NAMALWA (cell line): ENCODE measurements at regions not wholly inside any gene's neighbourhood (a gene's known extent, or its start where the extent isn't known, plus 50 kb on each side); places are given as distances from the start of the nearest gene placed in this dataset.
A peak's percentile ranks its signal among the peaks of the same experiment; 100 is the strongest.

Experiments
- DNase-seq: peaks from one replicate; pipeline ENCODE4 v3.0.0-alpha.2; 2015; ENCODE audit warnings: low spot score

DNA sequence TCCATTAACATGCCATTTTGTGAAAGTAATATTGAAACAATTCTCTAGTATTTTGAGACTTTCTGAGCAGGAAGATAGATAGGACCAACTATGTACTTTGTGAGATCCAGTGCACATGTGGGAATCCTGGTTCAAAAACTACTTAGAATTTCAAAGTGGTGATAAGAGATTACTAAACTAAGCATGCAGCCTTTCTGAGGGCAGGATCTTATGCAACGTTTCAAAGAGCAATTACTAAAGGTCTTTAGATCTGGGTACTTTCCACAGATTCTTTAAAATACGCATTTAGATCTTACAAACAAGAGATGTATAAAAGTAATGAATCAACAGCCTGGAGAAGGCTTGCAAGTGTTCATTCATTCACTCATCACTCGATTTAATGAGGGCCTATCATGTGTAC is 124.4 kb upstream of the TRIB2 start:
- no peak for DNase-seq

- no peak for DNase-seq
These were observed 122.1 kb upstream of the TRIB2 start for GRCh38 chr2:12594590-12594989.

- DNase-seq, result no peak
These were observed 120.0 kb upstream of the TRIB2 start for GRCh38 chr2:12596771-12597170.

- DNase-seq, result no peak
These were observed 119.1 kb upstream of the TRIB2 start for GRCh38 chr2:12597610-12598009.

DNA sequence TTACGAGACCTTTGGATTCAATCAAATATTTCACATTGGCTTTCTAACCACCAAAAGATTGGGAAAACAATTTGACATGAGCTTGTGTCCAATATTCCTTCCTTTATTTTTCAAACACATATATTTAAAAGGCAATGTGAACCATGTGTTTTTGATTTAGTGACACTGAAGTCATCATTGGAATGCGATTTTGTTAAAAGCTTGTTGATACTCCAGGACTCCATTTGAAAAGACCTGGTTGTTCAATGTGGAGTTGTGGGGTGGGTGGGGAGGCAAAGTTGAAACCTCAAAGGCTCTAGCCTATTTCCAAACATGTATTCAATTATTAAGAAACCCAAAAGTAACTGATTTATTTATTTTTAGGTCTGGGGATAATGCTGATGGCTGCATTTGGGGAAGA is 114.1 kb upstream of the TRIB2 start:
- DNase-seq, result no peak

DNA sequence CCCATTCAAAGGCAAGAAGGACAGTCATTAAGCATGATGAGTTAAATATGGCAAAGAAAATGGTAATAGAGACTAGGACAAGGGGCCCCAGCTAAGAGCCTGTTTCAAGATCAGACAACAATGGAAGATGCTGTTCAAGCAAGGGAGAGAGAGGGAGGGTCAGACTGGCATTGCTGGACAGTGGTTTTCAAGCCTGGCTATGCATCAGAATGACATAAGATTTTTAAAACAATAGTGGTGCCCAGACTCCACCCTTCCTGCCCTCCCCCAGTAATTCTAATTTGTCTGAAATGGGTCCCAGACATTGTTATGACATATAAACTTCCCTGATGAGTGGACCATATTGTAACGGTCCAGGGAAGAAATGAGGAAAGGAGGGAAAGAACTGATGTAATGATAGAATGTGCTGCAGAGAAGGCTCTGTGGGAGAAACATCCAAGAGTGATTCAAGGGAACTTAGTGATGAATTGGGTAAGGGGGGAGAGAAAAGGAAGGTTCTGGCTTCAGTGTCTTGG is 112.9 kb upstream of the TRIB2 start:
- no peak for DNase-seq

GRCh38 chr2:12604341-12604740 is 112.4 kb upstream of the TRIB2 start:
- no peak for DNase-seq

- no peak for DNase-seq
These were observed 111.4 kb upstream of the TRIB2 start for GRCh38 chr2:12605366-12605765.

GRCh38 chr2:12605936-12606335 is 110.8 kb upstream of the TRIB2 start:
- no peak for DNase-seq

GRCh38 chr2:12606472-12607000 is 110.2 kb upstream of the TRIB2 start:
- no peak for DNase-seq

DNA sequence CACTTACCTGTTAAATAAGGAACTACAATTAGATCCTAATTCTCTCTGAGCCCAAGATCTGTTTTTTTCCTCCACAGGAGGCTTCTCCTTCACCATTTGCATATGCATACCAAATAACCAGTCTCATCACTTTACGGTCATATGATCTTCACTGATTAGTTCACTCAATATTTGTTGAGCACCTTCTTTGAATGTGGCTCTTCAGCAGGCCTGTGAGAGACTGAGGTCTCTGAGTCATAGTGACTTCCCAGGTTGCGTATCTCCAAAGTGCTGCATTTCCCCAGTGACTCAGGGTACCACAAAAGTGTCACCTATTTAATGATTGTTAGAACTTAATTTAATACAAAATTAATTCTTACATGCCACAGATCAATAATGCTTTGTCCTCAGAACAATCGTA is 108.8 kb upstream of the TRIB2 start:
- no peak for DNase-seq

DNA sequence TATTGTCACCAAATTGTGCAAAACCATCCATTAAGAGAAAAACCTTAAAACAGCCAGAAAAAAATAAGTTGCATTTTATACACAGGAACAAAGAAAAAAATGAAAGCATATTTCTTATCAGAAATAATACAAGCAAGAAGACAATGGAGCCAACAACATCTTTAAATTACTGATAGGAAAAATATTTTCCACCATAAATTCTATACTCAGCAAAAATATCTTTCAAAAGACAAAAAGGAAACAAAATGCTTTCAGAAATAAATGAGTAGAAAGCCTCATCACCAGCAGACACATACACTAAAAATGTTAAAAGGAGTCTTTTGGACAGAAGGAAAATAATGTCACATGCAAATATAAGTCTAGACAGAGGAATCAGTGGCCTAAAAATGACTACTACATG is 106.4 kb upstream of the TRIB2 start:
- DNase-seq, result no peak

- DNase-seq, result no peak
These were observed 104.6 kb upstream of the TRIB2 start for GRCh38 chr2:12612168-12612567.

DNA sequence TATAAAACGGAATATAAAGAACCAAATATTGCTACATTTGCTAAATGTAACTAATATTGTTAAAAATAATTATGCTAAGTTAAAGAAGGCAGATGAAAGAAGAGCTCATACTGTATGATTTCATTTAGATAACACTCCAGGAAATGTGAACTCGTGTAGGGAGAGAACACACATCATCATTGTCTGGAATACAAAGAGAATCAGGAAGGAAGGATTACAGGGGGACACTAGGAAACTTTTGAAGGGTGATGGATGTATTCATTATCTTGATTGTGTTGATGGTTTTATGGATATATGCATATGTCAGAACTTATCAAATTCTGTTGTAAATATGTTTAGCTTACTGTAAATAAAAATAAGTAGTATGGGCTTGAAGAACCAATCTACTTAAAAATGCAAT is 104.1 kb upstream of the TRIB2 start:
- DNase-seq, result no peak

DNA sequence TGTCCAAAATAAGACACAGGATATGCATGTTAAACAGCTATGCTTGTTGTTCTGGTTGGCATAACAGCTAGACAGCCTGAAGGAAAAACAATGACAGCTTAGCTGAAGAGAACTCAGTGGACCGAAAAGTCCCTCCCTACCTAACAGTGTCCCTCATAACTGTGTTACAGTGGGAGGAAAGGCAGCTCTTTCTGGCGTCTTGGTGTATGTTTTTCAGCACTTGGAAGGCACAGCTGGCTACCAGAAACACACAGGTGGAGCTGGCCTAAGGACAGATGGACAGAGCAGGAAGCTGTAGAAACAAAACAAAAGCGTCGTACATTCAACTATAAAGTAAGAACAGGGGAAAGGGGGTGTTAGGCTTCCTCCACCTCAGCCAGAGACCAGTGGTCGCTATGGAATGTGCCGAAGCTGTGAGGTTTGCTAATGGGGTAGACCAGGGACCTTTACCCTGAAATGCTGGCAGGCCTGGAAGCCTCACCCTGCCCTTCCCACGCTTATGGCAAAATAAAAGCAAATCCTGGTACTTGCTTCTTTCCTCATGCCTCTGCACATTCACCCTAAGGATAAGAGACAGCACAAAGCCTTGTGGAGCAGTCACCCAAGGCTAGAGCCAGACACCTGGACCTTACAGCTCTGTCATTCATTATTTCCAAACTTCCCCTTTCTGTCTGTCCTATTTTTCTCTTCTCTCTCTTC is 103.5 kb upstream of the TRIB2 start:
- DNase-seq, result peak; percentile 74

GRCh38 chr2:12615509-12615908 is 101.2 kb upstream of the TRIB2 start:
- no peak for DNase-seq

- DNase-seq, result no peak
These were observed 100.1 kb upstream of the TRIB2 start for GRCh38 chr2:12616456-12617156.

DNA sequence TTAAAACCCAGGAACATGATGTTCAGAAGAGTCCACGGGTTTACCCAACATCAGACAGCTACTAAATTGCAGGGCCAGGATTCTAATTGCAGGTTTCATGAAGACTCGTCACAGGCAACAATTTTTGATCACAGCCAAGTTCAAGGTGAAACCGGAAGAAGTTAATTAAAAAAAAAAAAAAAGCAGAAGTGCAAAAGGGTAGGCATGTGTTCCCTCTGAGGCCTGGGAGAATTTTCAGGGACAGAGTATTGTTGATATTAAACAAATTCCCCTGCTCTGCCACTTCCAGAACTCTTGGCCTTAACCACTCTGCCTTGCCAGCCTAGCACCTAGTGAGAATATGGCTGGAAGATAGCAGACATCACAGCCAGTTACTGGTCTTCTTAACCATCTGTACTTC is 99.4 kb upstream of the TRIB2 start:
- DNase-seq, result no peak

DNA sequence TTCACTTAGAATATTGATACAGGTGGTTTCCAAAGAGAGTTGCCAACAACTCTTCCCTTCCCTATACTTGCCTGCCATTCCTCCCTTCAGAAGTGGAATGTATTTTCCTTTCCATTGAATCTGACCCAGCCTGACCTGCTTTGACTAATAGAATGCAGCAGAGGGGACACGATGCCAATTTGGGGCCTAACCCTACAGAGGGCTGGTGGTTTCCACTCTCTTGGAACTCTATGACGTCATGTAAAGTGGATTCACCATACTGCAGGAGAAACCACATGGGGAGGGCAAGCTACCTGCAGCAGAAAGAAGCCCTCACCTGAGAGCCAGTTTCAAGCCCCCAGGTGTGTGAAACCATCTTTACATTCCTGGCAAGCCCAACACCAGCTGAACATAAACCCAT is 98.9 kb upstream of the TRIB2 start:
- no peak for DNase-seq

DNA sequence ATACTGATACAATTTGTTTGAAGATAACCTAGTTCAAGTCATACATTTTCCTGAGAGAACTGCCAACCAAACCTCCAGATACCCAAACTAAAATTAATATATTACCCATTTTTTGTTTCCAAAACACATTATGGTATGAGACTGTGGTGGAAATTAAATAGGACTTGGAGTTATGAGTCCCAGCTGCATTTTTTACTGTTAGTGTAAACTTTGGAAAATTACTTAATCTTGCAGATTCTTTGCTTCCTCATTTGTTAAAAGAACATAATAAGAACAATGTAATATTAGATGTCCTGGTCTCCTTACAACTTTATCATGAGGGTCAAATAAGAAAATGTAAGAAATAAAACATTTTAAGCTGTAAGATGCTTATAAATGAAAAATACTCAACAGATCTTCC is 98.2 kb upstream of the TRIB2 start:
- DNase-seq, result no peak

- no peak for DNase-seq
These were observed 96.8 kb upstream of the TRIB2 start for GRCh38 chr2:12619975-12620374.

GRCh38 chr2:12620759-12621158 is 96.0 kb upstream of the TRIB2 start:
- DNase-seq, result no peak

DNA sequence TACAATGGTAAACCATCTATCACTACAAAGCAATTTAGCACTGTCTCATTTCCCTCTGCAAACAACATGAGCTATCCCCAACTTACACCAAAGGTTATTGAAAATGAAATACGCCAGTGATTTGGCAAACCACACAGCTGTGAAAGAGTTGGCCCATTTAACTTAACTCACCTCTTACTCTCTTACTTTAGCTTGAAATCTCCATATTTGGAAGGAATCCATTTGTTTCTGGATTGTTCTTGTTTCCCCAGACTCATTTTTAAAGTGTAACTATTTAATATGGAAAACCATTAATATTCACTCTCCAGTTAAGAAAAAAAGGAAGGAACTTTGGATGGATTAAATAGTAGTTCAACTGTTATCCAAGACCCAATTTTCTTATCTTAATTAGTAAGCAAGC is 93.7 kb upstream of the TRIB2 start:
- no peak for DNase-seq

- DNase-seq, result no peak
These were observed 92.4 kb upstream of the TRIB2 start for GRCh38 chr2:12624384-12624783.
